GM23338 (cell line): ENCODE measurements at regions not wholly inside any gene's neighbourhood (a gene's known extent, or its start where the extent isn't known, plus 50 kb on each side); places are given as distances from the start of the nearest gene placed in this dataset.

Experiments
- EZH2 ChIP-seq: fragments of 200-600 bp; sonication (generic); IDR thresholded peaks from one replicate; pipeline ENCODE4 v1.8.0; 2017; ENCODE audit warnings: antibody characterized with exemption, mild to moderate bottlenecking, low read depth; ENCODE audit not compliant: unreplicated experiment
- POLR2AphosphoS5 ChIP-seq: IDR thresholded peaks from 2 replicates; pipeline ENCODE4 v1.6.1; 2016; ENCODE audit warnings: antibody characterized with exemption, low read depth
- TF ChIP-seq, protein P1 (sequence below): IDR thresholded peaks from one replicate; pipeline ENCODE4 v1.6.1; 2018; ENCODE audit warnings: antibody characterized with exemption; ENCODE audit not compliant: unreplicated experiment

DNA sequence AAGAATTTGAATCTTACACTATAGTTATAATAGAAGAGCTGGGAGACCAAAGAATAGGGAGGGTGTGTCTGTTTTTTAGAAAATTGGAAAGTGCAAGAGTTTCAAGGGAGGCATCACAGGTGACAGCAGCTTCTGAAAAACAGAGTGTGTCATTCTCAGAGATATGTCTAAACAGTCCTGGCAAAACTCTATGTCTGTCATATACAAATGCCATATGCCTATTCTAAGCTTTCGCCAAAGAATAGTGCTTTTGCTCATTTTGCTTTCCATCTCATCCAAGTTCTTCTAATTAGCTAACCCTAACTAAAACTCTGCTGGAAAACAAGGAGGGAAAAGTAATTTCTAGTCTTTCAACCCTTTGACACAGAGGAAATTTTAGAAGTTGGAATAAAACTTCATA is 388.0 kb upstream of the TYRP1 start:
- TF ChIP-seq, protein P1, sequence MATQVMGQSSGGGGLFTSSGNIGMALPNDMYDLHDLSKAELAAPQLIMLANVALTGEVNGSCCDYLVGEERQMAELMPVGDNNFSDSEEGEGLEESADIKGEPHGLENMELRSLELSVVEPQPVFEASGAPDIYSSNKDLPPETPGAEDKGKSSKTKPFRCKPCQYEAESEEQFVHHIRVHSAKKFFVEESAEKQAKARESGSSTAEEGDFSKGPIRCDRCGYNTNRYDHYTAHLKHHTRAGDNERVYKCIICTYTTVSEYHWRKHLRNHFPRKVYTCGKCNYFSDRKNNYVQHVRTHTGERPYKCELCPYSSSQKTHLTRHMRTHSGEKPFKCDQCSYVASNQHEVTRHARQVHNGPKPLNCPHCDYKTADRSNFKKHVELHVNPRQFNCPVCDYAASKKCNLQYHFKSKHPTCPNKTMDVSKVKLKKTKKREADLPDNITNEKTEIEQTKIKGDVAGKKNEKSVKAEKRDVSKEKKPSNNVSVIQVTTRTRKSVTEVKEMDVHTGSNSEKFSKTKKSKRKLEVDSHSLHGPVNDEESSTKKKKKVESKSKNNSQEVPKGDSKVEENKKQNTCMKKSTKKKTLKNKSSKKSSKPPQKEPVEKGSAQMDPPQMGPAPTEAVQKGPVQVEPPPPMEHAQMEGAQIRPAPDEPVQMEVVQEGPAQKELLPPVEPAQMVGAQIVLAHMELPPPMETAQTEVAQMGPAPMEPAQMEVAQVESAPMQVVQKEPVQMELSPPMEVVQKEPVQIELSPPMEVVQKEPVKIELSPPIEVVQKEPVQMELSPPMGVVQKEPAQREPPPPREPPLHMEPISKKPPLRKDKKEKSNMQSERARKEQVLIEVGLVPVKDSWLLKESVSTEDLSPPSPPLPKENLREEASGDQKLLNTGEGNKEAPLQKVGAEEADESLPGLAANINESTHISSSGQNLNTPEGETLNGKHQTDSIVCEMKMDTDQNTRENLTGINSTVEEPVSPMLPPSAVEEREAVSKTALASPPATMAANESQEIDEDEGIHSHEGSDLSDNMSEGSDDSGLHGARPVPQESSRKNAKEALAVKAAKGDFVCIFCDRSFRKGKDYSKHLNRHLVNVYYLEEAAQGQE: no peak
- no peak for TF ChIP-seq EZH2
- no peak for TF ChIP-seq POLR2AphosphoS5
